IMR-90 (cell line): ENCODE measurements at regions not wholly inside any gene's neighbourhood (a gene's known extent, or its start where the extent isn't known, plus 50 kb on each side); places are given as distances from the start of the nearest gene placed in this dataset.

Source experiments
- ATAC-seq: fragments of 200-7000 bp; cut with Tn5 transposase; 2 replicates; pipeline ENCODE4 v1.9.1; 2020; ENCODE audit warnings: low read depth, mild to moderate bottlenecking, moderate library complexity
- BruUV-seq: library from RNA; stranded (reverse); fragments of 400-500 nt; replicated peaks from 2 replicates; lab custom pipeline; 2021; lab: Mats Ljungman, UMichigan
- CTCF ChIA-PET: fragments of 300-600 bp; formaldehyde crosslinking; extraction: SDS; loops from one replicate; lab custom pipeline; 2021; ENCODE audit warnings: antibody characterized with exemption; lab: Yijun Ruan, JAX
- POLR2A ChIA-PET: fragments of 300-600 bp; sonication (Branson Sonifier 250); formaldehyde crosslinking; loops from one replicate; lab custom pipeline; 2022; ENCODE audit warnings: antibody characterized with exemption; ENCODE audit not compliant: unreplicated experiment; lab: Charles Lee
- DNase-seq: peaks from one replicate; pipeline ENCODE4 v3.0.0; 2013
- H2AFZ ChIP-seq: replicated peaks from 2 replicates; pipeline ENCODE3; 2013; ENCODE audit warnings: low read length, mild to moderate bottlenecking; ENCODE audit not compliant: poor library complexity
- H2AK5ac ChIP-seq: 2 replicates; pipeline ENCODE4 v1.6.1; 2013; ENCODE audit warnings: low read depth, low read length, inconsistent platforms
- H2AK9ac ChIP-seq: replicated peaks from 2 replicates; pipeline ENCODE3; 2013; ENCODE audit warnings: mild to moderate bottlenecking, low read depth, low read length, moderate library complexity; ENCODE audit not compliant: poor library complexity
- H2BK120ac ChIP-seq: 2 replicates; pipeline ENCODE4 v1.6.1; 2013; ENCODE audit warnings: low read depth, low read length, inconsistent platforms
- H2BK15ac ChIP-seq: 3 replicates; pipeline ENCODE4 v1.6.1; 2013; ENCODE audit warnings: low read depth, low read length, inconsistent platforms
- H2BK20ac ChIP-seq: 2 replicates; pipeline ENCODE4 v1.6.1; 2013; ENCODE audit warnings: low read depth, mild to moderate bottlenecking, inconsistent platforms, low read length, moderate library complexity
- H2BK5ac ChIP-seq: 2 replicates; pipeline ENCODE4 v1.6.1; 2013; ENCODE audit warnings: mild to moderate bottlenecking, low read depth, low read length, inconsistent platforms; ENCODE audit not compliant: poor library complexity, severe bottlenecking
- H3K14ac ChIP-seq: replicated peaks from 2 replicates; pipeline ENCODE4 v1.6.1; 2013; ENCODE audit warnings: low read depth, low read length, inconsistent platforms
- H3K18ac ChIP-seq: 2 replicates; pipeline ENCODE4 v1.6.1; 2013; ENCODE audit warnings: low read depth, low read length, control low read depth
- H3K23ac ChIP-seq: 2 replicates; pipeline ENCODE4 v1.6.1; 2013; ENCODE audit warnings: low read depth, low read length, inconsistent platforms
- H3K27ac ChIP-seq: 2 replicates; pipeline ENCODE4 v1.5.1; 2013; ENCODE audit warnings: mild to moderate bottlenecking, control low read depth, low read length; ENCODE audit not compliant: insufficient read depth
- H3K27me3 ChIP-seq: 2 replicates; pipeline ENCODE4 v1.6.1; 2013; ENCODE audit warnings: low read length; ENCODE audit not compliant: control insufficient read depth, insufficient read depth
- H3K36me3 ChIP-seq: 2 replicates; pipeline ENCODE4 v1.6.1; 2013; ENCODE audit warnings: low read length, mixed read lengths; ENCODE audit not compliant: control insufficient read depth, insufficient read depth
- H3K4ac ChIP-seq: 2 replicates; pipeline ENCODE4 v1.6.1; 2013; ENCODE audit warnings: low read depth, low read length, inconsistent platforms
- H3K4me1 ChIP-seq: 2 replicates; pipeline ENCODE4 v1.6.1; 2013; ENCODE audit warnings: low read length, mixed read lengths; ENCODE audit not compliant: control insufficient read depth, insufficient read depth
- H3K4me2 ChIP-seq: 2 replicates; pipeline ENCODE4 v1.6.1; 2013; ENCODE audit warnings: low read depth, mild to moderate bottlenecking, control low read depth, low read length, moderate library complexity
- H3K4me3 ChIP-seq: 2 replicates; pipeline ENCODE4 v1.5.1; 2013; ENCODE audit warnings: low read depth, mild to moderate bottlenecking, control low read depth, low read length, moderate library complexity; ENCODE audit not compliant: insufficient read depth
- H3K56ac ChIP-seq: 2 replicates; pipeline ENCODE4 v1.6.1; 2013; ENCODE audit warnings: low read length, inconsistent platforms; ENCODE audit not compliant: insufficient read depth; ENCODE audit errors: extremely low read depth
- H3K79me1 ChIP-seq, 2 experiments: 2 replicates each; pipeline ENCODE4 v1.6.1; 2013; ENCODE audit warnings: low read length in 2 of 2, inconsistent platforms in 1 of 2, low read depth in 1 of 2
- H3K9ac ChIP-seq: 2 replicates; pipeline ENCODE4 v1.6.1; 2013; ENCODE audit warnings: low read depth, low read length, control low read depth
- H3K9me1 ChIP-seq: 2 replicates; pipeline ENCODE4 v1.6.1; 2013; ENCODE audit warnings: low read length, inconsistent platforms; ENCODE audit not compliant: insufficient read depth
- H3K9me3 ChIP-seq: 2 replicates; pipeline ENCODE4 v1.6.1; 2013; ENCODE audit warnings: low read length; ENCODE audit not compliant: control insufficient read depth, insufficient read depth
- H4K20me1 ChIP-seq: 2 replicates; pipeline ENCODE4 v1.6.1; 2013; ENCODE audit warnings: low read length, inconsistent platforms; ENCODE audit not compliant: insufficient read depth
- H4K5ac ChIP-seq: 2 replicates; pipeline ENCODE4 v1.6.1; 2013; ENCODE audit warnings: mild to moderate bottlenecking, low read depth, low read length, control low read depth
- H4K8ac ChIP-seq, 2 experiments: 2 replicates each; pipeline ENCODE4 v1.6.1; 2013; ENCODE audit warnings: low read depth in 2 of 2, low read length in 2 of 2, control low read depth in 1 of 2, inconsistent platforms in 1 of 2
- H4K91ac ChIP-seq: 2 replicates; pipeline ENCODE4 v1.6.1; 2013; ENCODE audit warnings: low read depth, low read length, inconsistent platforms; ENCODE audit not compliant: insufficient read depth
- CEBPB ChIP-seq: IDR thresholded peaks from 2 replicates; pipeline ENCODE4 v1.6.1; 2012; ENCODE audit warnings: low read depth, low read length, improper control_type of control experiment
- CHD1 ChIP-seq: IDR thresholded peaks from 2 replicates; pipeline ENCODE4 v1.6.1; 2012; ENCODE audit warnings: low read depth, low read length, improper control_type of control experiment
- CTCF ChIP-seq: conservative IDR thresholded peaks from 2 replicates; pipeline ENCODE4 v1.5.1; 2012; ENCODE audit warnings: mild to moderate bottlenecking, low read depth, low read length, improper control_type of control experiment
- FOS ChIP-seq: fragments of 150-350 bp; IDR thresholded peaks from 2 replicates; pipeline ENCODE4 v1.6.1; 2016; ENCODE audit warnings: low read depth, low read length
- MAFK ChIP-seq: IDR thresholded peaks from 2 replicates; pipeline ENCODE4 v1.6.1; 2012; ENCODE audit warnings: low read depth, low read length, improper control_type of control experiment
- MAZ ChIP-seq: IDR thresholded peaks from 2 replicates; pipeline ENCODE4 v1.6.1; 2012; ENCODE audit warnings: low read depth, mild to moderate bottlenecking, low read length, improper control_type of control experiment, moderate library complexity, borderline replicate concordance
- MXI1 ChIP-seq: IDR thresholded peaks from 2 replicates; pipeline ENCODE4 v1.6.1; 2012; ENCODE audit warnings: low read depth, mild to moderate bottlenecking, low read length, moderate library complexity, borderline replicate concordance
- NFE2L2 ChIP-seq: fragments of 150-350 bp; IDR thresholded peaks from 2 replicates; pipeline ENCODE4 v1.6.1; 2016; ENCODE audit warnings: low read depth, mild to moderate bottlenecking, low read length
- RAD21 ChIP-seq: IDR thresholded peaks from 2 replicates; pipeline ENCODE4 v1.6.1; 2012; ENCODE audit warnings: low read length, improper control_type of control experiment
- RCOR1 ChIP-seq: IDR thresholded peaks from 2 replicates; pipeline ENCODE4 v1.6.1; 2012; ENCODE audit warnings: mild to moderate bottlenecking, low read length, improper control_type of control experiment; ENCODE audit not compliant: insufficient replicate concordance
- RFX5 ChIP-seq: IDR thresholded peaks from 2 replicates; pipeline ENCODE4 v1.8.0; 2012; ENCODE audit warnings: low read depth, mild to moderate bottlenecking, low read length, moderate library complexity
- SMC3 ChIP-seq: fragments of 150-350 bp; IDR thresholded peaks from 2 replicates; pipeline ENCODE4 v1.6.1; 2016; ENCODE audit warnings: low read depth, mild to moderate bottlenecking, antibody characterized with exemption, low read length, moderate library complexity
- WGBS, 2 experiments: methylation state at CpG; one replicate each; pipeline versions ENCODE4 v1.1.5 to v1.1.7; 2013; ENCODE audit warnings: missing lambda C conversion rate in 2 of 2; ENCODE audit not compliant: insufficient read length in 1 of 2; ENCODE audit errors: extremely low coverage in 2 of 2; 5-methylcytosine and 5-hydroxymethylcytosine counted together
- dilution Hi-C: fragments of 300-500 bp; cut with HindIII; formaldehyde crosslinking; loops from one replicate; pipeline ENCODE4 v1.14.3; 2018; ENCODE audit warnings: low sequenced_read_pairs; ENCODE audit not compliant: unreplicated experiment
- in situ Hi-C: fragments of 300-500 bp; cut with MboI; formaldehyde crosslinking; loops from 3 replicates; pipeline ENCODE4 v1.14.3; 2019; ENCODE audit warnings: low sequenced_read_pairs, inconsistent platforms, mixed read lengths
- intact Hi-C: fragments of 100-400 bp; cut with micrococcal nuclease; formaldehyde crosslinking; loops from 2 replicates; pipeline ENCODE4 v1.10.0; 2022
- TF ChIP-seq, protein P1 (sequence below): fragments of 150-350 bp; IDR thresholded peaks from 2 replicates; pipeline ENCODE4 v1.6.1; 2017; ENCODE audit warnings: mild to moderate bottlenecking, antibody characterized with exemption, low read length, low read depth
- TF ChIP-seq, protein P2 (sequence below): fragments of 150-350 bp; IDR thresholded peaks from 2 replicates; pipeline ENCODE4 v1.6.1; 2016; ENCODE audit warnings: low read depth, mild to moderate bottlenecking, low read length, moderate library complexity, borderline replicate concordance

DNA sequence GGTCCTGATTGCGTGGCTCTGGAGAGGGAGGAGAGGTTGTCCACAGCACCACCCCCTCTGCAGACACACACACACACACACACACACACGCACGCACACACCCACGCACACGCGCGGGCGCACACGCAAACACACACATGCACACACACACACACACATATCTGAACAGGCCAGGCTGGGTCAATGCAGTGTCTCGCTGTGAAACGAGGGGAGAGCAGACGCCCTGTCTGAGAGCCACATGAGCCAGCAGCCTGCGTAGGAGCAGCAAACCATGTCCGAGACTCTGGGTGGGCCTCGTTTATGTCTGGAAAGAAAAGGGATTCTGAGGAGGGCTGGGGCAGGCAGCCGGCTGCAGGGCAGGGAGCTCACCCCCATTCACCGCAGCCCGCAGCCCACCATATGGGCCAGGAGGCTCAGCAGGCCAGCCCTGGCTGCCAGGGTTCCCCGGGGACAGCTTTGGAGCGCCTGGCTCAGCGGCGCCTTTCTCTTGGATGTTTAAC lies 93.3 kb upstream of the TNRC6C start:
- Histone ChIP-seq H3K4me2 (no peak overlapping the region), H2BK5ac (no peak overlapping the region), H3K4me1 (no peaks in the 10 kb centered on the region), H3K18ac (no peak overlapping the region), H3K79me1 (no peaks in the 10 kb centered on the region), H3K56ac (no peak overlapping the region), H2AK5ac (no peak overlapping the region), H2BK15ac (no peak overlapping the region), H3K9me1 (no peaks in the 10 kb centered on the region), H4K20me1 (no peaks in the 10 kb centered on the region), H3K4ac (no peak overlapping the region), H4K8ac (no peak overlapping the region), H2AK9ac (no peak overlapping the region), H3K9ac (no peak overlapping the region), H4K5ac (no peak overlapping the region), H3K14ac (no peak overlapping the region), H2BK120ac (no peak overlapping the region), H3K27ac (no peak overlapping the region), H2BK20ac (no peak overlapping the region), H3K23ac (no peak overlapping the region), H3K4me3 (no peak overlapping the region), H4K91ac (no peak overlapping the region), H3K27me3 (peaks cover 51% of the 10 kb centered on the region), H3K9me3 (no peaks in the 10 kb centered on the region), H2AFZ (peak overlapping the region; percentile 17), H3K36me3 (no peaks in the 10 kb centered on the region)
- intact Hi-C loops, result no loop called here
- dilution Hi-C loops, result no loop called here
- in situ Hi-C loops, result no loop called here
- WGBS, 2 experiments, result 40% methylated on average over 1 of the region's 22 CpGs; no CpG with 5 or more reads in 1 of the 2 experiments
- POLR2A ChIA-PET, result no interaction called here
- CTCF ChIA-PET, result no interaction called here
- ATAC-seq (no peak), DNase-seq (no peak)
- no TSS peak for BruUV-seq
- TF ChIP-seq NFE2L2 (no peak), RFX5 (no peak), RAD21 (no peak), SMC3 (no peak), MAZ (no peak), CEBPB (no peak), FOS (no peak), MAFK (no peak), MXI1 (no peak), CTCF (no peak), CHD1 (no peak), RCOR1 (no peak)
- TF ChIP-seq, protein P1, sequence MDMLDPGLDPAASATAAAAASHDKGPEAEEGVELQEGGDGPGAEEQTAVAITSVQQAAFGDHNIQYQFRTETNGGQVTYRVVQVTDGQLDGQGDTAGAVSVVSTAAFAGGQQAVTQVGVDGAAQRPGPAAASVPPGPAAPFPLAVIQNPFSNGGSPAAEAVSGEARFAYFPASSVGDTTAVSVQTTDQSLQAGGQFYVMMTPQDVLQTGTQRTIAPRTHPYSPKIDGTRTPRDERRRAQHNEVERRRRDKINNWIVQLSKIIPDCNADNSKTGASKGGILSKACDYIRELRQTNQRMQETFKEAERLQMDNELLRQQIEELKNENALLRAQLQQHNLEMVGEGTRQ, result no peak
- TF ChIP-seq, protein P2, sequence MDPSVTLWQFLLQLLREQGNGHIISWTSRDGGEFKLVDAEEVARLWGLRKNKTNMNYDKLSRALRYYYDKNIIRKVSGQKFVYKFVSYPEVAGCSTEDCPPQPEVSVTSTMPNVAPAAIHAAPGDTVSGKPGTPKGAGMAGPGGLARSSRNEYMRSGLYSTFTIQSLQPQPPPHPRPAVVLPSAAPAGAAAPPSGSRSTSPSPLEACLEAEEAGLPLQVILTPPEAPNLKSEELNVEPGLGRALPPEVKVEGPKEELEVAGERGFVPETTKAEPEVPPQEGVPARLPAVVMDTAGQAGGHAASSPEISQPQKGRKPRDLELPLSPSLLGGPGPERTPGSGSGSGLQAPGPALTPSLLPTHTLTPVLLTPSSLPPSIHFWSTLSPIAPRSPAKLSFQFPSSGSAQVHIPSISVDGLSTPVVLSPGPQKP, result no peak
